ENCODE measurements at regions not wholly inside any gene's neighbourhood (a gene's known extent, or its start where the extent isn't known, plus 50 kb on each side); places are given as distances from the start of the nearest gene placed in this dataset.
A peak's percentile ranks its signal among the peaks of the same experiment; 100 is the strongest.

DNA sequence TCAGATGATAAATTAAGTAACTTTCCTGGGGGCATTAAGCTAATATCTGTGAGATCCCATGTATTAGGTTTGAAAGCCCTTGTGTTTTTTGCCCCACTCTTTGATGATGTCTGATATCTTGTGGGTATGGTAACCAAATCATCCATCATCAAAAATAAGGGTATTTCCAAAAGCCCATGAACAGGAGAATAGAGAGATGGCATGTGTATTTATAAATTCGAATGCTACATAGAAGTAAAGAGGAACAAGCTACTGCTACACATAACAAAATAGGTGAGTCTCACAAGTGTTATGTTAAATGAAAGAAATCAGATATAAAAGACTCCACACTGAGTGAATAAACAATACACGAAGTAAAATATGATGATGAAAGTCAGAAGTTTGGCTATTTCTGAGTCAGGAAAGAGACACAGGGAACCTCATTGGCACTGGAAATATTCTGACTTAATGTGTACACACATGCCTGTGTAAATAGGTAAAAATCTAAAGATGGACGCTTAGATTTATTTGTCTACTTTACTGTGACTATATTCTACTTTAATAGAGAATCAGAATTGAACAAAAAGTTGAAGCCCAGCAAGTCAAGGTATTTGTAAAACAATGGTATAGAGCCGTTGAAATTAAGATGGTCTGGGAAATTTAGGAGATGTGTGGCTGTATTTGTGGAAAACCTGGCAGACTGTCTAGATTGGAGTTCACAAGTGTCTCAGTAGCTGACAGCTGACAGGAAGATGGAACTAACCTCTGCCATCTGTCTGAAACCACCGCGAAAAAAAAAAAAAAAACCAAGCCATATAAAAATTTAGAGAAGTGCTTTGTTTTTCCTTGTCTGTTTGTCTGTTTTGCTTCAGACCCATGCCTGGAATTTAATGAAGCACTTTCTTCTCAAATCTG is 111.0 kb upstream of the TGFBR2 start:
- DNase-seq (ENCODE audit: low read depth) = no peak

DNA sequence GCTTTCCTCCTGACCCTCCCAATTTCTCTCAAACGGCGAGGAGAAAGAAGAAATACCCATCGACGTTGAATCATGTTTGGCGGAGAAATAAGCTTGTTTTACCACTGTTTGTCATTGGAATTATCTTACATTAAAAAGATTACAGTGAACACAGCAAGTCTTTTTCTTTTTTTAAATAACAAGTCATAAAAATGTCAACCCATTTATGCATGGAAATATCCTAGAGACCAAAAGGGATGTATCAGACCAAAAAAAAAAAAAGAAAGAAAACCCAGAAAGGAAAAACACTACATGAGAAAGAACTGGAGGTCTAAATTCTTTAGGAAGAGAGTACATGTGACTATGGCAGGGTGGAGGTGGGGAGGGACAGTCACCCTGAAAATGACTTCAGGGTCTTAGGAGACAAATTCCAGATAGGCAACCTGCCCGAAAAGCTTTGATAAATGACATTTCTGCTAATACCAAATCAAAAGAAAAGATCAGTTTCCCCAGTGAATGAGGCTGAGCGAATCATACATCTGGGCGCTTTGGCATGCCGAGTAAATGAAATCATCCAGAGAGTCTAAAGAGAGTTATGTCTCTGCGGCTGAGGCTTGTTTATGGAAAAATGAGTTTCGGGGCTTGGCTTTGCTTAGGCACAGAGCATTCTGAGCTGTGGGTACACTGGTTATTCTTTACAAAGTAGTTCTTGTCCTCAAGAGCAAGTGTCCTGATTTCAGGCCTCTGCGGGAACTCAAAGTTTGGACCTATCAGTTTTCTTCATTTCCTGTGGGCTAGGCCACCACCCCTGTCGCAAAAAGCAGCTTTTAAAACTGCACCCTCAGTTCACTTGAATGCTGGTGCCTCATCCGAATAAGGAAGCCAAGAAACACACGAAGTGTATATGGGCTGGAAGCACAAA is 110.1 kb upstream of the TGFBR2 start:
- peak; percentile 20 for DNase-seq (ENCODE audit: low read depth)

GRCh38 chr3:30498587-30498967 is 107.8 kb upstream of the TGFBR2 start:
- DNase-seq (ENCODE audit: low read depth) = no peak

- DNase-seq (ENCODE audit: low read depth) = no peak
Measured at GRCh38 chr3:30500666-30501399, 105.6 kb upstream of the TGFBR2 start.

- no peak for DNase-seq (ENCODE audit: low read depth)
Measured at GRCh38 chr3:30501526-30501925, 104.9 kb upstream of the TGFBR2 start.

- no peak for DNase-seq (ENCODE audit: low read depth)
Measured at GRCh38 chr3:30502051-30502741, 104.2 kb upstream of the TGFBR2 start.

DNA sequence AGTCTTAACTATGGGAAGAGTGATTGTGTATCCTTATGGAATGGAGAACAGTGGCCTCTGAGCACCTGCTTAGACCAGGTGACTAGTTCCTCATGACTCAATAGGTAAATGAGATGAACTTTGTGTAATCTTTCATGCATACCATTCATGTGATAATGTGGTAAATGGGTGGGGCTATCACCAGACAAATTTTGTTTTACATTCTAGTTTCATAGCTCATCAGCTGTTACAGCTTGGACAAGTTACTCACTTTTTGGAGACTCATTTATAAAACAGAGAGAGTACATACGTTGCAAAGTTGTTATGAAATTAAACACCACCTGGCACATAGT is 103.7 kb upstream of the TGFBR2 start:
- no peak for DNase-seq (ENCODE audit: low read depth)

DNA sequence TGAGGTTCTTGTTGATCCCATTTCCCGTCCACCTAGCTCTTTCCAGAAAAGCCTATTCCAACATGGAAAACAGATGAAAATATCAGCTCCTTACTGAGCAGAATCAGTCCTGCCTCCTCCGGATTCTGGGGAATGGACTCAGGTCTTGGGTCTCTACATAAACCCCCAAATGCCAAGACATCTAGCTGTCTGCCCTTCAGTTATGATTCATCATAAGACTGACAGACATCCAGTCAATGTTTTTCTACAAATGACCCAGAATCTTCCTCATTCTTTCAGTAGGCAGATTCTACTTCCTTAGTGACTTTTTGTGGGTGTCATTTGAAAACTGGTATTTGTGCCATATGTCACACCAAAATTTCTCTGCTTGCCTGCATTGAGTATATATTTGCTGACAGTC is 103.0 kb upstream of the TGFBR2 start:
- DNase-seq (ENCODE audit: low read depth) = no peak

GRCh38 chr3:30504939-30505338 is 101.5 kb upstream of the TGFBR2 start:
- no peak for DNase-seq (ENCODE audit: low read depth)

GRCh38 chr3:30505866-30506520 is 100.4 kb upstream of the TGFBR2 start:
- no peak for DNase-seq (ENCODE audit: low read depth)

DNA sequence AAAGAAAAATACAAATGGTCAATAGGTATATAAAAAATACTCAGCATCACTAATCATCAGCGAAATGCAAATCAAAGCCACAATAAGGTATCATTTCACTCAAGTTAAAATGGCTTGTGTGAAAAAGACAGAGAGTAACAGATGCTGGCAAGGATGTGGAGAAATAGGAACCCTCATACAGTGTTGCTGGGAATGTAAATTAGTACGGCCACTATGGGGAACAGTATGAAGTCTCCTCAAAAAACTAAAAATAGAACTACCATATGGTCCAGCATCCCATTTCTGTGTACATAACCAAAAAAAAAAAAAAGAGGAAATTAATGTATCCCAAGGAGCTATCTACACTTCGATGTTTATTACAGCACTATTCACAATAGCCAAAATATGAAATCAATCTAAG is 98.1 kb upstream of the TGFBR2 start:
- no peak for DNase-seq (ENCODE audit: low read depth)

- DNase-seq (ENCODE audit: low read depth) = no peak
Measured at GRCh38 chr3:30510596-30510995, 95.8 kb upstream of the TGFBR2 start.

- DNase-seq (ENCODE audit: low read depth) = no peak
Measured at GRCh38 chr3:30511524-30512251, 94.7 kb upstream of the TGFBR2 start.

DNA sequence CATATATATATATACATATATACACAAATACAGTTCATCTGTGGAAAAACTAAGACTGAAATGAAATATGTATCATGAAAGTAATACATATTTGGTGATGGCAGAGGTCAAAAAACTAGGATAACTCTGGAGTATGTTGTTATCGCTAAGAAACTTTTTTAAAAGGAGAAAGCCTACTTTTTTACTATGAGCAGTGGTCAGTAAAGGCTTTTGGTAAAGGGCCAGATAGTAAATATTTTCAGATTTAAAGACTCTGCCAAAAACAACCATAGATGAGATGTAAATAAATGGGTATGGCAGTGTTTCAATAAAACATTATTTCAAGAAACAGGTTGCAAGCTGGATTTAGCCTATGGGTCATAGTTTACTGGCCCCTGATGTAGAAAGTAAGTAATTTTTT is 93.8 kb upstream of the TGFBR2 start:
- DNase-seq (ENCODE audit: low read depth) = no peak

- DNase-seq (ENCODE audit: low read depth) = no peak
Measured at GRCh38 chr3:30513374-30514152, 92.8 kb upstream of the TGFBR2 start.

DNA sequence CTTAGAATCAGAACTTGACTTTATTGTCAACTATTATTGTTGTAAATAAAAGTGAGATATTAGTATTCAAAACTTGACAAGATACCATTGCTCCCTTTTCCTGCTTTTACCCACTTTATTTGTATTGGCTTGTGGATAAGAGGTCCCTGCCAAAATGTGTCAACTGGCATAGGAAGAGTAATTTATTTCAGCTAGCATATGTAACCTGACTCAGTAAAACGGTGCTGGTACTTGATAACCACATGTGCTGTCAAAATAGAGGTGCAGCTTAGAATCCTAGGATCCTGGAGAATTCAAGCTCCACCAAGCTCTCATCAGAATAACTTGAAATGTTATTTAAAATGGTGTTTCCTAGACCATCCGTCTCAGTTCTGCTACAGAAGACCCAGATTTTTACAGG is 90.2 kb upstream of the TGFBR2 start:
- DNase-seq (ENCODE audit: low read depth) = no peak

DNA sequence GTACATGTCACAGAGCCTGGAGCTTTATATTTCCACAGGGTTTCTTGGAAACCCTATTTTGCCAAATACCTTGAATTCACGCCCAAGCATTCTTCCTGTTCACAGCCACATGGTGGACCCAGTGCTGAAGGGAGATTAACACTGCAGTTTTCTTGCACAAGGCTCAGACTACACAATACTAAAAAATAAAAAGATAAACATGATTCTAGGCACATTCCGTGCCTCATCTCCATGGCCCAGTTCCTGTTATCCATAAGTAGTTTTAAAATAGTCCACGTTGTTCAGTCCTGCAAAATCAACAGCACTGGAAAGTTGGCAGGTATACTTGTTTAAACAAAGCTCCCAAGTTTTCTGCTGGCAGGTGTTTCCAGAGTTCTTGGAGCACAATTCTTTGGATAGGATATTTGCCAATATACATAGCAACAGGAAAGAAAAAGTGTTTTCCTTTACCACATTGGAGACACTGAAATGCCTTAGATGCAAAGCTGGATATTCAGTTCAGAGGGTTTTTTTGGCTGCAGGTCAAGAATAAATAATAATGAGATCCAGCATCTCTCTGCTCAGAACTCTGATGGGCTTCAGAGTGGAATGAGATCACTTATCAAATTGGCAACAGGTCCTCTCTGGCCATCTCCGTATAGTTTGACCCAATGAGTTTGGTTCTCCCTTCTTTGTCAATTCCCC is 88.1 kb upstream of the TGFBR2 start:
- no peak for DNase-seq (ENCODE audit: low read depth)

DNA sequence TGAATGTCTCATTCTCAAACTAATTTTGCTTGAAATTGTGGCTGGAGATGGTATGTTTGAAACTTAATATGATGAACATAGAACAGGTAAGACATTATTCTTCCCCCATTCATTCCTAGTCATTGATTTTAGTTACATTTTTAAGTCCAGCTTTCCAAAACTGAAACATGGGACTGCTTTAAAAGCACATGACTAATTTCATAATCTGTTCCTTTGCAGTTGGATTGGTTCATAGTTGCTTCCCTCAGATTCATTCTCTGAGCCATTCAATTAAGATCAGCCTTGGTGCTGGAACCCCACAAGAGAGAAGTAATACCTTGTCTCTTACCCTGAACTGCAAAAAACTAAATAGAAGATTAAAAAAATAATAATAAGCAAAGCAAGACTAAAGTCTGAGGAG is 87.5 kb upstream of the TGFBR2 start:
- no peak for DNase-seq (ENCODE audit: low read depth)

DNA sequence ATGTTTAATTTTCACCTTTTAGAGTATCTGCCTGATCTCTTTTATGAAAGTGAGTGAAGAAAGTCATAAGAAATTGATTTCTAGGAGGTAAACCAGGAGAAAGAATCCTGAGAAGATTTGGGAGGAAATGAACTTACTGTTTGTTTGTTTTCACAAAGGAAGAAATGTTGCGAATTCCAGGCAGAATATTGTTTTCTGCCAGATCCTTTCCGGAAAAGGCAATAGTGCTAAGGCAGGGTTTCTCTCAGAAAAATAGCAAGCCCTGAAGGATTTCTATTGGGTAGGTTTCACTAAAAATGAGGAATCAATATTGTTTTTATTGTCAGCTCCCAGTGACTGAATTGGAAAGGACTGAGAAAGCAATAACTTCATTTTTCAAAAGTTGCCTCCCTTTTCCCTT is 85.7 kb upstream of the TGFBR2 start:
- DNase-seq (ENCODE audit: low read depth) = no peak

Data from CMK (cell line).